KBM-7 (cell line): ENCODE measurements at regions not wholly inside any gene's neighbourhood (a gene's known extent, or its start where the extent isn't known, plus 50 kb on each side); places are given as distances from the start of the nearest gene placed in this dataset.
"Not testable (repeated sequence)": the region's sequence is repeated elsewhere in the genome, so short reads cannot be mapped to it uniquely, and the experiment has no call there.

Experiments used
- DNase-seq: peaks from one replicate; pipeline ENCODE4 v3.0.0-alpha.2; 2015
- in situ Hi-C: fragments of 300-500 bp; cut with MboI; formaldehyde crosslinking; loops from 2 replicates; pipeline ENCODE4 v1.14.3; 2020; ENCODE audit warnings: low sequenced_read_pairs, low pct_unique_long_range_greater_than_20kb, mixed read lengths

GRCh38 chr13:86892330-86892729 is 778.8 kb upstream of the SLITRK5 start:
- in situ Hi-C loops, result no loop called here
- no peak for DNase-seq

GRCh38 chr13:86900906-86901305 is 770.3 kb upstream of the SLITRK5 start:
- no peak for DNase-seq
- in situ Hi-C loops, result no loop called here

GRCh38 chr13:86906127-86906874 is 764.9 kb upstream of the SLITRK5 start:
- in situ Hi-C loops, result no loop called here
- no peak for DNase-seq

GRCh38 chr13:86907156-86907555 is 764.0 kb upstream of the SLITRK5 start:
- in situ Hi-C loops, result no loop called here
- no peak for DNase-seq

GRCh38 chr13:86909318-86909717 is 761.9 kb upstream of the SLITRK5 start:
- no peak for DNase-seq
- in situ Hi-C loops, result no loop called here

GRCh38 chr13:86914757-86915156 is 756.4 kb upstream of the SLITRK5 start:
- no peak for DNase-seq
- in situ Hi-C loops, result no loop called here

GRCh38 chr13:86917438-86917837 is 753.7 kb upstream of the SLITRK5 start:
- in situ Hi-C loops, DNase-seq: not testable (repeated sequence)

GRCh38 chr13:86918682-86919081 is 752.5 kb upstream of the SLITRK5 start:
- no peak for DNase-seq
- in situ Hi-C loops, result no loop called here

- DNase-seq, result no peak
- in situ Hi-C loops, result no loop called here
Observed at GRCh38 chr13:86920961-86921360, 750.2 kb upstream of the SLITRK5 start.

- peak; percentile 9 for DNase-seq
- in situ Hi-C loops, result no loop called here
Observed at GRCh38 chr13:86922936-86923335, 748.2 kb upstream of the SLITRK5 start.

GRCh38 chr13:86926916-86927315 is 744.3 kb upstream of the SLITRK5 start:
- in situ Hi-C loops, DNase-seq: not testable (repeated sequence)

GRCh38 chr13:86932776-86933334 is 738.3 kb upstream of the SLITRK5 start:
- no peak for DNase-seq
- in situ Hi-C loops, result no loop called here

GRCh38 chr13:86933676-86934075 is 737.5 kb upstream of the SLITRK5 start:
- no peak for DNase-seq
- in situ Hi-C loops, result no loop called here

GRCh38 chr13:86937316-86937715 is 733.9 kb upstream of the SLITRK5 start:
- no peak for DNase-seq
- in situ Hi-C loops, result no loop called here

- in situ Hi-C loops, result no loop called here
- no peak for DNase-seq
Observed at GRCh38 chr13:86945584-86945983, 725.6 kb upstream of the SLITRK5 start.

- DNase-seq, result no peak
- in situ Hi-C loops, result no loop called here
Observed at GRCh38 chr13:86946734-86947133, 724.4 kb upstream of the SLITRK5 start.

GRCh38 chr13:86954341-86954740 is 716.8 kb upstream of the SLITRK5 start:
- in situ Hi-C loops, result no loop called here
- DNase-seq, result no peak

- no peak for DNase-seq
- in situ Hi-C loops, result no loop called here
Observed at GRCh38 chr13:86960876-86961275, 710.3 kb upstream of the SLITRK5 start.

- no peak for DNase-seq
- in situ Hi-C loops, result no loop called here
Observed at GRCh38 chr13:86974251-86974994, 696.7 kb upstream of the SLITRK5 start.

GRCh38 chr13:86974995-86975328 is 696.2 kb upstream of the SLITRK5 start:
- DNase-seq, result no peak
- in situ Hi-C loops, result no loop called here
